SH-SY5Y (cell line): ENCODE measurements at regions not wholly inside any gene's neighbourhood (a gene's known extent, or its start where the extent isn't known, plus 50 kb on each side); places are given as distances from the start of the nearest gene placed in this dataset.

ENCODE experiments used
- GATA2 ChIP-seq: IDR thresholded peaks from 2 replicates; pipeline ENCODE4 v1.6.1; 2011; ENCODE audit warnings: mild to moderate bottlenecking, low read depth, low read length
- GATA3 ChIP-seq: IDR thresholded peaks from 2 replicates; pipeline ENCODE4 v1.6.1; 2011; ENCODE audit warnings: low read depth, mild to moderate bottlenecking, low read length, moderate library complexity

GRCh38 chr11:128200467-128200866, 386.9 kb downstream of the ETS1 start:
- no peak for TF ChIP-seq GATA2
- TF ChIP-seq GATA3, result no peak
